ENCODE measurements at regions not wholly inside any gene's neighbourhood (a gene's known extent, or its start where the extent isn't known, plus 50 kb on each side); places are given as distances from the start of the nearest gene placed in this dataset.
"Not testable (repeated sequence)": the region's sequence is repeated elsewhere in the genome, so short reads cannot be mapped to it uniquely, and the experiment has no call there.

- H4K20me1 ChIP-seq (replicated peaks in 1 of 2; ENCODE audit: control insufficient read depth in 1 of 2, insufficient read depth in 2 of 2, low read length in 2 of 2); H3K27ac ChIP-seq (ENCODE audit: low read depth, low read length); H3K23ac ChIP-seq (ENCODE audit: insufficient read length); H3K18ac ChIP-seq (ENCODE audit: extremely low read depth, low read length); FAIRE-seq; H3K9ac ChIP-seq (replicated peaks in 1 of 4; ENCODE audit: extremely low read depth in 1 of 4, low read depth in 3 of 4, low read length in 3 of 4); H3K4ac ChIP-seq (replicated peaks; ENCODE audit: insufficient read length, low read depth, low read length); H3K14ac ChIP-seq (ENCODE audit: insufficient read length); H4K8ac ChIP-seq (ENCODE audit: extremely low read depth, insufficient read depth, low read length); H2BK15ac ChIP-seq (ENCODE audit: low read length); H3K9me3 ChIP-seq (ENCODE audit: insufficient read depth in 2 of 2, low read depth in 1 of 2, low read length in 1 of 2); CTCF ChIA-PET (ENCODE audit: partially characterized antibody); H2BK120ac ChIP-seq (replicated peaks; ENCODE audit: low read depth, low read length); H3K56ac ChIP-seq (replicated peaks; ENCODE audit: insufficient read length, low read depth, low read length); POLR2A ChIA-PET (ENCODE audit: partially characterized antibody); H4K5ac ChIP-seq (ENCODE audit: insufficient read length, low read depth, low read length); H2AFZ ChIP-seq (ENCODE audit: low read length); H3K4me2 ChIP-seq (ENCODE audit: insufficient read depth in 1 of 2, low read depth in 2 of 2, low read length in 2 of 2); H3K79me1 ChIP-seq (ENCODE audit: low read depth, low read length); H3K79me2 ChIP-seq (ENCODE audit: control insufficient read depth in 1 of 2, insufficient read depth in 2 of 2, low read length in 2 of 2); H3K23me2 ChIP-seq (ENCODE audit: low read depth, low read length); DNase-seq (ENCODE audit: low read depth in 1 of 2, low spot score in 2 of 2); H3K36me3 ChIP-seq (ENCODE audit: control insufficient read depth in 2 of 4, insufficient read depth in 4 of 4, low read length in 3 of 4); H2BK5ac ChIP-seq (ENCODE audit: low read depth, low read length); H2BK12ac ChIP-seq (ENCODE audit: low read depth, low read length); H3K4me1 ChIP-seq (replicated peaks in 1 of 4; ENCODE audit: control insufficient read depth in 3 of 4, insufficient read depth in 4 of 4, low read length in 3 of 4); H2BK20ac ChIP-seq (ENCODE audit: low read length); H2AK5ac ChIP-seq (ENCODE audit: low read depth, low read length); H4K91ac ChIP-seq (replicated peaks; ENCODE audit: insufficient read length, low read length); H3K27me3 ChIP-seq (replicated peaks in 1 of 4; ENCODE audit: control insufficient read depth in 3 of 4, extremely low read depth in 1 of 4, insufficient read depth in 3 of 4, low read length in 3 of 4); H3K4me3 ChIP-seq (ENCODE audit: extremely low read depth in 1 of 4, insufficient read depth in 2 of 4, low read depth in 3 of 4, low read length in 4 of 4): not testable (repeated sequence)
Observed at GRCh38 chr5:96307047-96307446, 126.0 kb downstream of the PCSK1 start.

All from H1 (cell line).